ENCODE measurements at regions not wholly inside any gene's neighbourhood (a gene's known extent, or its start where the extent isn't known, plus 50 kb on each side); places are given as distances from the start of the nearest gene placed in this dataset.

- H3K4me3 ChIP-seq = no peak overlapping the region
- no peaks in the 10 kb centered on the region for H3K9me3 ChIP-seq
- H3K27ac ChIP-seq = no peak overlapping the region
- no peak for DNase-seq (ENCODE audit: low spot score)
- TF ChIP-seq CTCF (IDR thresholded peaks at IDR 0.05) = no peak
- H3K4me1 ChIP-seq = no peaks in the 10 kb centered on the region
- no peaks in the 10 kb centered on the region for H3K36me3 ChIP-seq
- H3K27me3 ChIP-seq = no peaks in the 10 kb centered on the region
Measured at GRCh38 chr1:22231068-22231593, 88.2 kb upstream of the WNT4 start.

DNA sequence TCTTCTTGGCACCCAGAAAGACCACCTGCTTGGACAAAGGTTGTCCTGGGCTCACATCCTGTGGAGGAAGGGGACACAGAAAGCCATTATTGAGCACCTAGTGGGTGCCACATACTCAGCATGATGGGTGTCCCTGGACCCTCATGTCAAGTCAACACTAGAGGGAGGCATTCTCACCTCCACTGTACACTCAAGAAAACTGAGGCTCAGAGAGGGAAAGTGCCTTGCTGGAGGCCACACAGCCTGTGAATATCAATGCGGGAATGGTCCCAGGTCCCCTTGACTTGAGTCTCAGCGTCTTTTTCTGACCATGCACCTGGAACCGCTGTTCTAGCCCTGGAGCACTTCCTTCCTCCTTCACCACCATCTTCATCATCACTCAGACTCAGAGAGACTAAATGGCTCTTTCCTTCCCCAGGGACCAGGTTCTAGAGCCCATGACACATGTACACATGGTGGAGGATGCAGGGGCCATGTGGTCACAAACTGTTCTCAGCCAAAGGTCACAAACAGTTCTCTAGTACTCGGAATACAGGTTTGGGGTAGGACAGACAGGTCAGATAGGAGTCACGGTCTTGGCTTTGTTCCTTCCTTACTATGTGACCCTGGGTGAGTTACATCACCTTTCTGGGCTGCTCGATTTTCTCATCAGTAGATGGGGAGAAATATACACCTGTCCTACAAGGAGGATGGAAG, 89.2 kb upstream of the WNT4 start:
- H3K27ac ChIP-seq = no peak overlapping the region
- no peaks in the 10 kb centered on the region for H3K27me3 ChIP-seq
- H3K4me1 ChIP-seq = no peaks in the 10 kb centered on the region
- DNase-seq (ENCODE audit: low spot score) = no peak
- TF ChIP-seq CTCF (IDR thresholded peaks at IDR 0.05) = no peak
- H3K4me3 ChIP-seq = no peak overlapping the region
- H3K9me3 ChIP-seq = no peaks in the 10 kb centered on the region
- no peaks in the 10 kb centered on the region for H3K36me3 ChIP-seq

GRCh38 chr1:22233222-22233621, 90.3 kb upstream of the WNT4 start:
- H3K27me3 ChIP-seq = no peaks in the 10 kb centered on the region
- H3K4me1 ChIP-seq = no peaks in the 10 kb centered on the region
- H3K4me3 ChIP-seq = no peak overlapping the region
- TF ChIP-seq CTCF (IDR thresholded peaks at IDR 0.05) = no peak
- no peak overlapping the region for H3K27ac ChIP-seq
- H3K36me3 ChIP-seq = no peaks in the 10 kb centered on the region
- H3K9me3 ChIP-seq = no peaks in the 10 kb centered on the region
- DNase-seq (ENCODE audit: low spot score) = no peak

- no peak for TF ChIP-seq CTCF (IDR thresholded peaks at IDR 0.05)
- Histone ChIP-seq H3K36me3 (no peaks in the 10 kb centered on the region), H3K4me1 (no peaks in the 10 kb centered on the region), H3K27ac (no peak overlapping the region), H3K9me3 (no peaks in the 10 kb centered on the region), H3K27me3 (no peaks in the 10 kb centered on the region), H3K4me3 (no peak overlapping the region)
- no peak for DNase-seq (ENCODE audit: low spot score)
Measured at GRCh38 chr1:22234476-22235030, 91.7 kb upstream of the WNT4 start.

DNA sequence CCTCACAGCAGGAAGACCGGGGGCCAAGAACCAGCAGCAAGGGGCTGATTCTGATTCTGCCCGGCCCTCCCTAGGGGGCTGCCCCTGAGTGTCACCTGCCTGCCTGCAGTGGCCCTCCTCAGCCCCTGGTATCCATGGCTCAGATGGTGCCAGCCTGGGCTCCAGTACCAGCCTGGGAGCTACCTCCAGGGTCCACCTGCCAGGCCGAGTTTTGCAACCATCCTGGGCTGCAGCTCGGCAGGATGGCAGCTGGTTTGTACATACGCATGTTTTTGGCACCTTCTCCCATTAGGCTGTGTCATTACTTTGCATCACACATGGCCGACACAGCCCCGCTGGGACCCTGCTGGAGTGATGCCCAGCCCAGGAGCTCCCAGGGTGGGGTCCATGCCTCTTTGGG, 93.3 kb upstream of the WNT4 start:
- no peaks in the 10 kb centered on the region for H3K4me1 ChIP-seq
- no peak overlapping the region for H3K27ac ChIP-seq
- no peaks in the 10 kb centered on the region for H3K36me3 ChIP-seq
- no peak for DNase-seq (ENCODE audit: low spot score)
- no peak for TF ChIP-seq CTCF (IDR thresholded peaks at IDR 0.05)
- no peaks in the 10 kb centered on the region for H3K9me3 ChIP-seq
- no peak overlapping the region for H3K4me3 ChIP-seq
- no peaks in the 10 kb centered on the region for H3K27me3 ChIP-seq
